Keratinocyte (primary cell): ENCODE measurements at regions not wholly inside any gene's neighbourhood (a gene's known extent, or its start where the extent isn't known, plus 50 kb on each side); places are given as distances from the start of the nearest gene placed in this dataset.

ENCODE experiments used
- DNase-seq: peaks from one replicate; pipeline ENCODE4 v3.0.0-alpha.2; 2011; ENCODE audit warnings: low read depth, missing footprints, low spot score
- FAIRE-seq: peaks from 2 replicates; lab custom pipeline; 2011; peaks lifted over from hg19 to GRCh38; lab: Jason Lieb, UNC
- H2AFZ ChIP-seq: 2 replicates; pipeline ENCODE4 v1.6.0; 2012; ENCODE audit warnings: low read length, control low read depth, inconsistent platforms; ENCODE audit not compliant: control insufficient read depth
- H3K27ac ChIP-seq: 2 replicates; pipeline ENCODE4 v1.5.1; 2011; ENCODE audit warnings: low read length; ENCODE audit not compliant: control insufficient read depth, insufficient read depth
- H3K27me3 ChIP-seq: 3 replicates; pipeline ENCODE4 v1.6.0; 2011; ENCODE audit warnings: low read length; ENCODE audit not compliant: control insufficient read depth, insufficient read depth; ENCODE audit errors: extremely low read depth
- H3K36me3 ChIP-seq, 2 experiments: 2 replicates in 1 of 2; 3 replicates in 1 of 2; pipeline ENCODE4 v1.5.1; 2011; ENCODE audit warnings: low read length in 2 of 2, mild to moderate bottlenecking in 1 of 2; ENCODE audit not compliant: control insufficient read depth in 2 of 2, insufficient read depth in 2 of 2; ENCODE audit errors: extremely low read depth in 1 of 2
- H3K4me1 ChIP-seq: 3 replicates; pipeline ENCODE4 v1.5.1; 2011; ENCODE audit warnings: low read length; ENCODE audit not compliant: control insufficient read depth, insufficient read depth; ENCODE audit errors: extremely low read depth
- H3K4me2 ChIP-seq: 3 replicates; pipeline ENCODE4 v1.6.0; 2011; ENCODE audit warnings: low read depth, low read length; ENCODE audit not compliant: control insufficient read depth, insufficient read depth; ENCODE audit errors: extremely low read depth
- H3K4me3 ChIP-seq, 3 experiments: fragments of 200-600 bp in 1 of 3; sonication (generic) in 1 of 3; 2 replicates in 2 of 3; 3 replicates in 1 of 3; pipeline ENCODE4 v1.5.1; 2011 to 2016; ENCODE audit warnings: low read length in 3 of 3, mild to moderate bottlenecking in 3 of 3, control low read depth in 2 of 3, inconsistent platforms in 1 of 3, low read depth in 1 of 3, mixed read lengths in 1 of 3, mixed run types in 1 of 3, moderate library complexity in 1 of 3; ENCODE audit not compliant: control insufficient read depth in 2 of 3, insufficient read depth in 2 of 3; ENCODE audit errors: extremely low read depth in 1 of 3
- H3K79me2 ChIP-seq: 2 replicates; pipeline ENCODE4 v1.6.0; 2012; ENCODE audit warnings: low read length; ENCODE audit not compliant: control insufficient read depth, insufficient read depth
- H3K9ac ChIP-seq: 3 replicates; pipeline ENCODE4 v1.6.0; 2011; ENCODE audit warnings: low read length; ENCODE audit not compliant: control insufficient read depth, insufficient read depth; ENCODE audit errors: extremely low read depth
- H3K9me1 ChIP-seq: 3 replicates; pipeline ENCODE4 v1.6.0; 2011; ENCODE audit warnings: low read length; ENCODE audit not compliant: control insufficient read depth, insufficient read depth; ENCODE audit errors: extremely low read depth
- H3K9me3 ChIP-seq: 2 replicates; pipeline ENCODE4 v1.5.1; 2012; ENCODE audit warnings: low read depth, low read length; ENCODE audit not compliant: control insufficient read depth
- H4K20me1 ChIP-seq: 3 replicates; pipeline ENCODE4 v1.6.0; 2011; ENCODE audit warnings: low read length; ENCODE audit not compliant: control insufficient read depth, insufficient read depth; ENCODE audit errors: extremely low read depth
- EZH2 ChIP-seq: IDR thresholded peaks from one replicate; pipeline ENCODE4 v1.6.1; 2012; ENCODE audit warnings: inconsistent platforms, mild to moderate bottlenecking, low read length, moderate library complexity
- dilution Hi-C: fragments of 300-500 bp; cut with MboI; formaldehyde crosslinking; loops from one replicate; pipeline ENCODE4 v1.7.0; 2020; ENCODE audit warnings: low sequenced_read_pairs; ENCODE audit not compliant: extremely low pct_ligation_motif_present
- TF ChIP-seq, protein P1 (sequence below), 3 experiments: IDR thresholded peaks in 1 of 3; conservative IDR thresholded peaks in 1 of 3; optimal IDR thresholded peaks in 1 of 3; 2 replicates in 2 of 3; 3 replicates in 1 of 3; pipeline versions ENCODE3 to v1.5.1; 2011; ENCODE audit warnings: low read length in 3 of 3, mild to moderate bottlenecking in 3 of 3, moderate library complexity in 2 of 3, control low read depth in 1 of 3, inconsistent platforms in 1 of 3; ENCODE audit not compliant: insufficient read depth in 2 of 3; ENCODE audit errors: extremely low read depth in 1 of 3

DNA sequence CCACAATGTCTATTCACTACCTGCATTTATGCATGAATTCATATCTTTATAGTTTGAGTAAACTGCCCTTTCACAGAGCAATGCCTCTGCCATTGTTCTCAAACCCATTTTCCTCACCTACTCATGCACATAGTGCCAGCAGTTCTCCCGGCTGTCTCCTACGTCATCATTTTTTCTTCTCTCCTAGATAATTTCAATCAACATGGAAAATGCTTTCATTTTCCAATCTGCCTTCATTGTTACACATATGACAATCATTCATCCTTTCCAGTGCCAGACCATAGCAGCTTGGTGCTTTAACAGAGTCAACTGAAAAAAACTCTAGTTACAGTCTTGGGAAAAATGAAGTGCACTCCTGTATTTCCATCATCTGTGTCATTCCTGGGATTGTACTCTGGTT, 514.8 kb upstream of the CTNND2 start:
- Histone ChIP-seq H3K27ac (no peak overlapping the region), H3K27me3 (no peaks in the 10 kb centered on the region), H4K20me1 (no peaks in the 10 kb centered on the region), H3K4me2 (no peak overlapping the region), H3K4me3 (no peak overlapping the region), H3K9ac (no peak overlapping the region), H3K9me3 (no peaks in the 10 kb centered on the region), H2AFZ (no peak overlapping the region), H3K36me3 (no peaks in the 10 kb centered on the region), H3K4me1 (no peaks in the 10 kb centered on the region), H3K9me1 (no peaks in the 10 kb centered on the region), H3K79me2 (no peaks in the 10 kb centered on the region)
- no peak for FAIRE-seq
- no peak for DNase-seq
- no peak for TF ChIP-seq EZH2
- TF ChIP-seq, protein P1, sequence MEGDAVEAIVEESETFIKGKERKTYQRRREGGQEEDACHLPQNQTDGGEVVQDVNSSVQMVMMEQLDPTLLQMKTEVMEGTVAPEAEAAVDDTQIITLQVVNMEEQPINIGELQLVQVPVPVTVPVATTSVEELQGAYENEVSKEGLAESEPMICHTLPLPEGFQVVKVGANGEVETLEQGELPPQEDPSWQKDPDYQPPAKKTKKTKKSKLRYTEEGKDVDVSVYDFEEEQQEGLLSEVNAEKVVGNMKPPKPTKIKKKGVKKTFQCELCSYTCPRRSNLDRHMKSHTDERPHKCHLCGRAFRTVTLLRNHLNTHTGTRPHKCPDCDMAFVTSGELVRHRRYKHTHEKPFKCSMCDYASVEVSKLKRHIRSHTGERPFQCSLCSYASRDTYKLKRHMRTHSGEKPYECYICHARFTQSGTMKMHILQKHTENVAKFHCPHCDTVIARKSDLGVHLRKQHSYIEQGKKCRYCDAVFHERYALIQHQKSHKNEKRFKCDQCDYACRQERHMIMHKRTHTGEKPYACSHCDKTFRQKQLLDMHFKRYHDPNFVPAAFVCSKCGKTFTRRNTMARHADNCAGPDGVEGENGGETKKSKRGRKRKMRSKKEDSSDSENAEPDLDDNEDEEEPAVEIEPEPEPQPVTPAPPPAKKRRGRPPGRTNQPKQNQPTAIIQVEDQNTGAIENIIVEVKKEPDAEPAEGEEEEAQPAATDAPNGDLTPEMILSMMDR (optimal IDR thresholded peaks at IDR 0.05 in 1 of 3, IDR thresholded peaks at IDR 0.05 in 1 of 3, conservative IDR thresholded peaks at IDR 0.05 in 1 of 3; ENCODE audit: extremely low read depth in 1 of 3, insufficient read depth in 2 of 3, low read length in 3 of 3), result no peak
- dilution Hi-C loops, result no loop called here

DNA sequence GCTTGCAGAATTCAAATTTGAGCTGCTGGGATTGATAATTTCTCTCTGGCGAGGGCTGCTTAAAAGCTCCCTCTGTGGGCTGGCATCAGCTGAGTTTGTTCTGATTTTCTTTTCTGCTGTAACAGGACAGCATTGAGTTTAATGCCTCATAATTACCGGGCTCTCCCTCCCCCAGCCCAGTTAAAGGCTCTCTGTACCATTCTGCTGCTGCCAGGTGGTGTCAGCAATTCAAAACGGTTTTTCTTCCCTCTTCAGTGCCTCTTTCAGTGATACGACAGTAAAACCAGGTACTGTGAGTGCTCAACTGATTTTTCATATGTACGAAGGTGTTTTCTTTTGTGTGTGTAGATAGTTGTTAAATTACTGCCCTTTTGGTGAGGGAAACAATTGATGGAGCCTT, 509.3 kb upstream of the CTNND2 start:
- no peak for TF ChIP-seq EZH2
- TF ChIP-seq, protein P1 (optimal IDR thresholded peaks at IDR 0.05 in 1 of 3, IDR thresholded peaks at IDR 0.05 in 1 of 3, conservative IDR thresholded peaks at IDR 0.05 in 1 of 3; ENCODE audit: extremely low read depth in 1 of 3, insufficient read depth in 2 of 3, low read length in 3 of 3), result no peak
- H3K4me1 ChIP-seq, result no peaks in the 10 kb centered on the region
- DNase-seq, result no peak
- no peak for FAIRE-seq
- no peaks in the 10 kb centered on the region for H3K36me3 ChIP-seq
- no peaks in the 10 kb centered on the region for H3K79me2 ChIP-seq
- H3K4me3 ChIP-seq, result no peak overlapping the region
- no peaks in the 10 kb centered on the region for H3K27me3 ChIP-seq
- no peak overlapping the region for H3K27ac ChIP-seq
- H3K4me2 ChIP-seq, result no peak overlapping the region
- H2AFZ ChIP-seq, result no peak overlapping the region
- dilution Hi-C loops, result no loop called here
- H4K20me1 ChIP-seq, result no peaks in the 10 kb centered on the region
- no peaks in the 10 kb centered on the region for H3K9me1 ChIP-seq
- H3K9me3 ChIP-seq, result peaks cover 2% of the 10 kb centered on the region
- no peak overlapping the region for H3K9ac ChIP-seq
